ENCODE measurements at regions not wholly inside any gene's neighbourhood (a gene's known extent, or its start where the extent isn't known, plus 50 kb on each side); places are given as distances from the start of the nearest gene placed in this dataset.

GRCh38 chr13:73742982-73743381, 391.2 kb downstream of the KLF12 start:
- DNase-seq (ENCODE audit: low spot score) = no peak
- no peak for ATAC-seq (ENCODE audit: low read depth)
- H3K27ac ChIP-seq (ENCODE audit: poor library complexity, severe bottlenecking) = no peak overlapping the region
- TF ChIP-seq, protein P1, sequence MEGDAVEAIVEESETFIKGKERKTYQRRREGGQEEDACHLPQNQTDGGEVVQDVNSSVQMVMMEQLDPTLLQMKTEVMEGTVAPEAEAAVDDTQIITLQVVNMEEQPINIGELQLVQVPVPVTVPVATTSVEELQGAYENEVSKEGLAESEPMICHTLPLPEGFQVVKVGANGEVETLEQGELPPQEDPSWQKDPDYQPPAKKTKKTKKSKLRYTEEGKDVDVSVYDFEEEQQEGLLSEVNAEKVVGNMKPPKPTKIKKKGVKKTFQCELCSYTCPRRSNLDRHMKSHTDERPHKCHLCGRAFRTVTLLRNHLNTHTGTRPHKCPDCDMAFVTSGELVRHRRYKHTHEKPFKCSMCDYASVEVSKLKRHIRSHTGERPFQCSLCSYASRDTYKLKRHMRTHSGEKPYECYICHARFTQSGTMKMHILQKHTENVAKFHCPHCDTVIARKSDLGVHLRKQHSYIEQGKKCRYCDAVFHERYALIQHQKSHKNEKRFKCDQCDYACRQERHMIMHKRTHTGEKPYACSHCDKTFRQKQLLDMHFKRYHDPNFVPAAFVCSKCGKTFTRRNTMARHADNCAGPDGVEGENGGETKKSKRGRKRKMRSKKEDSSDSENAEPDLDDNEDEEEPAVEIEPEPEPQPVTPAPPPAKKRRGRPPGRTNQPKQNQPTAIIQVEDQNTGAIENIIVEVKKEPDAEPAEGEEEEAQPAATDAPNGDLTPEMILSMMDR (IDR thresholded peaks at IDR 0.05; ENCODE audit: poor library complexity, severe bottlenecking) = no peak
- H3K27me3 ChIP-seq (ENCODE audit: insufficient read depth, poor library complexity, severe bottlenecking) = no peaks in the 10 kb centered on the region
- H3K36me3 ChIP-seq (ENCODE audit: low read depth) = no peaks in the 10 kb centered on the region
- H3K4me3 ChIP-seq (ENCODE audit: severe bottlenecking) = no peak overlapping the region
- H3K9me3 ChIP-seq (ENCODE audit: severe bottlenecking) = no peaks in the 10 kb centered on the region
- no peaks in the 10 kb centered on the region for H3K4me1 ChIP-seq (ENCODE audit: insufficient read depth, poor library complexity, severe bottlenecking)

- H3K4me1 ChIP-seq (ENCODE audit: insufficient read depth, poor library complexity, severe bottlenecking) = no peaks in the 10 kb centered on the region
- DNase-seq (ENCODE audit: low spot score) (no peak), ATAC-seq (ENCODE audit: low read depth) (no peak)
- TF ChIP-seq, protein P1 (IDR thresholded peaks at IDR 0.05; ENCODE audit: poor library complexity, severe bottlenecking) = no peak
- H3K27me3 ChIP-seq (ENCODE audit: insufficient read depth, poor library complexity, severe bottlenecking) = no peaks in the 10 kb centered on the region
- no peaks in the 10 kb centered on the region for H3K9me3 ChIP-seq (ENCODE audit: severe bottlenecking)
- no peak overlapping the region for H3K27ac ChIP-seq (ENCODE audit: poor library complexity, severe bottlenecking)
- H3K4me3 ChIP-seq (ENCODE audit: severe bottlenecking) = no peak overlapping the region
- no peaks in the 10 kb centered on the region for H3K36me3 ChIP-seq (ENCODE audit: low read depth)
These were observed 392.5 kb downstream of the KLF12 start for GRCh38 chr13:73741742-73742141.

DNA sequence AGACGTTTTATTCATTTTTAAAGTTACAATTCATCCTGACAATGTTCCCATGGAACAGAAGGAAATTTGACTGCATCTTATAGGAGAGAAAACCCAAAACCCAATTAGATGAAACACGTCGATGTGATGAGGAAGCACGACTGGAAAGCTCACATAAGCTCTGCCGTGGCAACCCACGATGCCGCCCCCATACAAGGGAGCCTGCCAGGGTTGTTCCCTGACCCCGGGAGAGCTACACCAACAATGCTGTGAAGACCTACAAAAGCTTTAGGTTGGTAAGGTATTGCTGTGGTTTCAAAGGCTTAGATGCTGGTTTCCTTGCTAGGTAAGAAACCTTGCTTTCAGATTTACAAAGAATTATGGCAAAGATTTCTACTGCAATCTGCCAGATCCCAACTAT, 393.1 kb downstream of the KLF12 start:
- H3K9me3 ChIP-seq (ENCODE audit: severe bottlenecking) = no peaks in the 10 kb centered on the region
- no peak overlapping the region for H3K4me3 ChIP-seq (ENCODE audit: severe bottlenecking)
- TF ChIP-seq, protein P1 (IDR thresholded peaks at IDR 0.05; ENCODE audit: poor library complexity, severe bottlenecking) = no peak
- H3K27me3 ChIP-seq (ENCODE audit: insufficient read depth, poor library complexity, severe bottlenecking) = no peaks in the 10 kb centered on the region
- ATAC-seq (ENCODE audit: low read depth) (no peak), DNase-seq (ENCODE audit: low spot score) (no peak)
- no peak overlapping the region for H3K27ac ChIP-seq (ENCODE audit: poor library complexity, severe bottlenecking)
- no peaks in the 10 kb centered on the region for H3K36me3 ChIP-seq (ENCODE audit: low read depth)
- no peaks in the 10 kb centered on the region for H3K4me1 ChIP-seq (ENCODE audit: insufficient read depth, poor library complexity, severe bottlenecking)

- TF ChIP-seq, protein P1 (IDR thresholded peaks at IDR 0.05; ENCODE audit: poor library complexity, severe bottlenecking) = no peak
- ATAC-seq (ENCODE audit: low read depth) = no peak
- Histone ChIP-seq H3K27me3 (ENCODE audit: insufficient read depth, poor library complexity, severe bottlenecking) (no peaks in the 10 kb centered on the region), H3K4me3 (ENCODE audit: severe bottlenecking) (no peak overlapping the region), H3K9me3 (ENCODE audit: severe bottlenecking) (no peaks in the 10 kb centered on the region), H3K27ac (ENCODE audit: poor library complexity, severe bottlenecking) (no peak overlapping the region), H3K36me3 (ENCODE audit: low read depth) (no peaks in the 10 kb centered on the region), H3K4me1 (ENCODE audit: insufficient read depth, poor library complexity, severe bottlenecking) (no peaks in the 10 kb centered on the region)
- DNase-seq (ENCODE audit: low spot score) = no peak
These were observed 393.5 kb downstream of the KLF12 start for GRCh38 chr13:73740666-73741065.

DNA sequence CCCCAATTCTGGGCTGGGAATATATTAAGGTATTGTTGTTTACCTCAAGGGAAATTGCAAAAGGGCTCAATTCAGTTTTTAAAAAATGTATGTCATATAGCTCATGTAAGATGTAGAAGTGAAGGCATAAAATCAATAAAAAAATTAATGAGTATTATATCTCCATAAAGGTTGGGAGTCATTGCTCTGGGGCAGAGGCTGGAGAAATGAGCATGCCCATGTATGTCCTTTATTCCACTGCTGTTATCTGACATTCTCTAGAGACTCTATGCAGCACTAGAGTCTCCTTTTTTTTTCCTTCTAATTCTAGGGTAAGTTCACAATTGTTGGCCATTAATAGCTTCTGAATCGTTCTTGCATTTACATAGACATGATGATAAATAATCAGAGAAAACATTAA, 394.8 kb downstream of the KLF12 start:
- Histone ChIP-seq H3K36me3 (ENCODE audit: low read depth) (no peaks in the 10 kb centered on the region), H3K27ac (ENCODE audit: poor library complexity, severe bottlenecking) (no peak overlapping the region), H3K4me3 (ENCODE audit: severe bottlenecking) (no peak overlapping the region), H3K4me1 (ENCODE audit: insufficient read depth, poor library complexity, severe bottlenecking) (no peaks in the 10 kb centered on the region), H3K9me3 (ENCODE audit: severe bottlenecking) (no peaks in the 10 kb centered on the region), H3K27me3 (ENCODE audit: insufficient read depth, poor library complexity, severe bottlenecking) (no peaks in the 10 kb centered on the region)
- TF ChIP-seq, protein P1 (IDR thresholded peaks at IDR 0.05; ENCODE audit: poor library complexity, severe bottlenecking) = no peak
- DNase-seq (ENCODE audit: low spot score) = no peak
- ATAC-seq (ENCODE audit: low read depth) = no peak
